Stomach smooth muscle (tissue), 2 donors: ENCODE measurements at regions not wholly inside any gene's neighbourhood (a gene's known extent, or its start where the extent isn't known, plus 50 kb on each side); places are given as distances from the start of the nearest gene placed in this dataset.
A peak's percentile ranks its signal among the peaks of the same experiment; 100 is the strongest.

Experiments used
- H3K27ac ChIP-seq: one replicate; pipeline ENCODE4 v1.7.0; 2013; ENCODE audit warnings: mild to moderate bottlenecking, low read length, inconsistent platforms
- H3K27me3 ChIP-seq, 2 donors: one replicate each; pipeline ENCODE4 v1.7.0; 2013; ENCODE audit warnings: low read length in 2 of 2; ENCODE audit not compliant: insufficient read depth in 2 of 2, control insufficient read depth in 1 of 2
- H3K36me3 ChIP-seq, 2 donors: one replicate each; pipeline ENCODE4 v1.7.0; 2013; ENCODE audit warnings: low read length in 2 of 2; ENCODE audit not compliant: control insufficient read depth in 2 of 2, insufficient read depth in 2 of 2
- H3K4me1 ChIP-seq: one replicate; pipeline ENCODE4 v1.7.0; 2013; ENCODE audit warnings: low read length; ENCODE audit not compliant: control insufficient read depth, insufficient read depth
- H3K4me3 ChIP-seq, 2 donors: one replicate each; pipeline ENCODE4 v1.7.0; 2013; ENCODE audit warnings: low read length in 2 of 2
- H3K9ac ChIP-seq, 2 donors: one replicate each; pipeline ENCODE4 v1.7.0; 2013; ENCODE audit warnings: low read length in 2 of 2, mild to moderate bottlenecking in 1 of 2
- H3K9me3 ChIP-seq, 2 donors: one replicate each; pipeline ENCODE4 v1.7.0; 2013; ENCODE audit warnings: low read length in 2 of 2; ENCODE audit not compliant: control insufficient read depth in 2 of 2
- donor health status: healthy.
- donor health status: Pancreatic carcinoma.

- H3K27ac ChIP-seq = no peak overlapping the region
- no peak overlapping the region for H3K4me3 ChIP-seq
- H3K4me1 ChIP-seq = no peaks in the 10 kb centered on the region
- no peaks in the 10 kb centered on the region for H3K27me3 ChIP-seq
- no peaks in the 10 kb centered on the region for H3K9me3 ChIP-seq
- H3K36me3 ChIP-seq = no peaks in the 10 kb centered on the region
- H3K9ac ChIP-seq = no peak overlapping the region
Measured at GRCh38 chr6:21462519-21462852, 131.1 kb upstream of the SOX4 start.

GRCh38 chr6:21467091-21467490, 126.5 kb upstream of the SOX4 start:
- Histone ChIP-seq H3K9ac (no peak overlapping the region), H3K4me1 (no peaks in the 10 kb centered on the region), H3K9me3 (no peaks in the 10 kb centered on the region), H3K27ac (no peak overlapping the region), H3K36me3 (no peaks in the 10 kb centered on the region), H3K27me3 (no peaks in the 10 kb centered on the region), H3K4me3 (no peak overlapping the region)

- Histone ChIP-seq H3K9ac (no peak overlapping the region), H3K27me3 (no peaks in the 10 kb centered on the region), H3K4me3 (no peak overlapping the region), H3K36me3 (no peaks in the 10 kb centered on the region), H3K4me1 (no peaks in the 10 kb centered on the region), H3K27ac (no peak overlapping the region), H3K9me3 (no peaks in the 10 kb centered on the region)
Measured at GRCh38 chr6:21468461-21468860, 125.1 kb upstream of the SOX4 start.

- Histone ChIP-seq H3K4me3 (no peak overlapping the region), H3K27me3 (no peaks in the 10 kb centered on the region), H3K9ac (no peak overlapping the region), H3K36me3 (no peaks in the 10 kb centered on the region), H3K27ac (no peak overlapping the region), H3K4me1 (no peaks in the 10 kb centered on the region), H3K9me3 (no peaks in the 10 kb centered on the region)
Measured at GRCh38 chr6:21469213-21469612, 124.3 kb upstream of the SOX4 start.

- no peak overlapping the region for H3K4me3 ChIP-seq
- H3K27ac ChIP-seq = no peak overlapping the region
- no peaks in the 10 kb centered on the region for H3K9me3 ChIP-seq
- no peaks in the 10 kb centered on the region for H3K36me3 ChIP-seq
- peaks cover 4% of the 10 kb centered on the region for H3K4me1 ChIP-seq
- H3K9ac ChIP-seq = no peak overlapping the region
- H3K27me3 ChIP-seq = no peaks in the 10 kb centered on the region
Measured at GRCh38 chr6:21476112-21476511, 117.4 kb upstream of the SOX4 start.

- no peaks in the 10 kb centered on the region for H3K27me3 ChIP-seq
- no peak overlapping the region for H3K9ac ChIP-seq
- no peaks in the 10 kb centered on the region for H3K36me3 ChIP-seq
- no peak overlapping the region for H3K4me3 ChIP-seq
- H3K4me1 ChIP-seq = peaks cover 4% of the 10 kb centered on the region
- no peaks in the 10 kb centered on the region for H3K9me3 ChIP-seq
- H3K27ac ChIP-seq = no peak overlapping the region
Measured at GRCh38 chr6:21478411-21478810, 115.1 kb upstream of the SOX4 start.

- Histone ChIP-seq H3K4me1 (peaks cover 4% of the 10 kb centered on the region), H3K9me3 (no peaks in the 10 kb centered on the region), H3K27ac (no peak overlapping the region), H3K27me3 (no peaks in the 10 kb centered on the region), H3K36me3 (no peaks in the 10 kb centered on the region), H3K9ac (peak overlapping the region in 1 of 2 donors; percentile 42), H3K4me3 (peak overlapping the region; percentile 40 to 66)
Measured at GRCh38 chr6:21478883-21479539, 114.5 kb upstream of the SOX4 start.

- Histone ChIP-seq H3K4me3 (no peak overlapping the region), H3K27ac (no peak overlapping the region), H3K4me1 (no peaks in the 10 kb centered on the region), H3K9me3 (no peaks in the 10 kb centered on the region), H3K9ac (no peak overlapping the region), H3K27me3 (no peaks in the 10 kb centered on the region), H3K36me3 (no peaks in the 10 kb centered on the region)
Measured at GRCh38 chr6:21486115-21486514, 107.4 kb upstream of the SOX4 start.

GRCh38 chr6:21489826-21490225, 103.7 kb upstream of the SOX4 start:
- Histone ChIP-seq H3K4me1 (no peaks in the 10 kb centered on the region), H3K27me3 (no peaks in the 10 kb centered on the region), H3K4me3 (no peak overlapping the region), H3K9me3 (no peaks in the 10 kb centered on the region), H3K36me3 (no peaks in the 10 kb centered on the region), H3K27ac (no peak overlapping the region), H3K9ac (no peak overlapping the region)

- Histone ChIP-seq H3K27ac (no peak overlapping the region), H3K4me3 (no peak overlapping the region), H3K27me3 (no peaks in the 10 kb centered on the region), H3K36me3 (no peaks in the 10 kb centered on the region), H3K4me1 (no peaks in the 10 kb centered on the region), H3K9ac (no peak overlapping the region), H3K9me3 (no peaks in the 10 kb centered on the region)
Measured at GRCh38 chr6:21491955-21492354, 101.6 kb upstream of the SOX4 start.

GRCh38 chr6:21494505-21494904, 99.0 kb upstream of the SOX4 start:
- Histone ChIP-seq H3K9ac (no peak overlapping the region), H3K4me1 (no peaks in the 10 kb centered on the region), H3K9me3 (no peaks in the 10 kb centered on the region), H3K4me3 (no peak overlapping the region), H3K36me3 (no peaks in the 10 kb centered on the region), H3K27me3 (no peaks in the 10 kb centered on the region), H3K27ac (no peak overlapping the region)
